WTC11 (cell line): ENCODE measurements at regions not wholly inside any gene's neighbourhood (a gene's known extent, or its start where the extent isn't known, plus 50 kb on each side); places are given as distances from the start of the nearest gene placed in this dataset.

Source experiments
- ATAC-seq: fragments of 200-7000 bp; cut with Tn5 transposase; 2 replicates; pipeline ENCODE4 v1.10.0; 2021; ENCODE audit warnings: mild to moderate bottlenecking, moderate library complexity
- CTCF ChIA-PET: fragments of 300-600 bp; sonication (Branson Sonifier 250); formaldehyde crosslinking; loops from one replicate; lab custom pipeline; 2021; ENCODE audit warnings: antibody characterized with exemption; lab: Charles Lee
- POLR2A ChIA-PET: fragments of 350-600 bp; sonication (Branson Sonifier 250); formaldehyde crosslinking; loops from one replicate; lab custom pipeline; 2021; ENCODE audit warnings: antibody characterized with exemption; lab: Charles Lee
- DNase-seq: peaks from one replicate; pipeline ENCODE4 v3.0.0; 2021; ENCODE audit warnings: low spot score
- H3K27ac Mint-ChIP-seq: 2 replicates; pipeline ENCODE4 v1.8.0; 2021; ENCODE audit warnings: mixed read lengths
- H3K27me3 Mint-ChIP-seq: 2 replicates; pipeline ENCODE4 v1.8.0; 2021; ENCODE audit warnings: low read depth, mild to moderate bottlenecking, moderate library complexity, mixed read lengths
- H3K36me3 Mint-ChIP-seq: 2 replicates; pipeline ENCODE4 v1.8.0; 2021; ENCODE audit warnings: mixed read lengths
- H3K4me1 Mint-ChIP-seq: 2 replicates; pipeline ENCODE4 v1.8.0; 2022; ENCODE audit warnings: mixed read lengths
- H3K4me3 Mint-ChIP-seq: 2 replicates; pipeline ENCODE4 v1.8.0; 2021; ENCODE audit warnings: mild to moderate bottlenecking, moderate library complexity, mixed read lengths
- H3K9me3 Mint-ChIP-seq: 2 replicates; pipeline ENCODE4 v1.8.0; 2021; ENCODE audit warnings: mixed read lengths
- CREM ChIP-seq: sonication (generic); formaldehyde crosslinking; IDR thresholded peaks from 2 replicates; pipeline ENCODE4 v1.8.1; 2022; ENCODE audit warnings: mild to moderate bottlenecking, missing genetic modification reagents, moderate library complexity
- ERG ChIP-seq: fragments of 250-450 bp; sonication (Bioruptor Pico); IDR thresholded peaks from 2 replicates; pipeline ENCODE4 v1.8.0; 2021; ENCODE audit warnings: mild to moderate bottlenecking
- GTF2I ChIP-seq: fragments of 250-450 bp; sonication (Bioruptor Pico); conservative IDR thresholded peaks from 2 replicates; pipeline ENCODE4 v1.4.0; 2021; ENCODE audit warnings: mild to moderate bottlenecking
- NR2C2 ChIP-seq: sonication (generic); formaldehyde crosslinking; IDR thresholded peaks from 2 replicates; pipeline ENCODE4 v1.8.0; 2022; ENCODE audit warnings: mild to moderate bottlenecking, missing genetic modification reagents
- OVOL2 ChIP-seq: fragments of 250-450 bp; sonication (Bioruptor Pico); IDR thresholded peaks from 2 replicates; pipeline ENCODE4 v1.9.0; 2021; ENCODE audit warnings: mild to moderate bottlenecking, borderline replicate concordance
- RORB ChIP-seq: fragments of 250-450 bp; sonication (Bioruptor Pico); IDR thresholded peaks from 2 replicates; pipeline ENCODE4 v1.9.0; 2021; ENCODE audit warnings: mild to moderate bottlenecking
- SP1 ChIP-seq: sonication (generic); formaldehyde crosslinking; conservative IDR thresholded peaks from 2 replicates; pipeline ENCODE4 v1.8.1; 2022; ENCODE audit warnings: missing genetic modification reagents
- TCF7 ChIP-seq: sonication (generic); formaldehyde crosslinking; IDR thresholded peaks from 2 replicates; pipeline ENCODE4 v1.8.0; 2022; ENCODE audit warnings: mild to moderate bottlenecking, low read depth, missing genetic modification reagents, moderate library complexity
- ZNF232 ChIP-seq: sonication (generic); formaldehyde crosslinking; IDR thresholded peaks from 2 replicates; pipeline ENCODE4 v1.8.0; 2022; ENCODE audit warnings: mild to moderate bottlenecking, missing genetic modification reagents
- ZNF317 ChIP-seq: sonication (generic); formaldehyde crosslinking; IDR thresholded peaks from 2 replicates; pipeline ENCODE4 v1.8.1; 2023; ENCODE audit warnings: low read depth, mild to moderate bottlenecking, moderate library complexity, missing genetic modification reagents, borderline replicate concordance
- ZNF416 ChIP-seq: fragments of 250-450 bp; sonication (Bioruptor Pico); IDR thresholded peaks from 2 replicates; pipeline ENCODE4 v1.9.0; 2021; ENCODE audit warnings: mild to moderate bottlenecking, inconsistent platforms
- ZNF423 ChIP-seq: fragments of 250-450 bp; sonication (Bioruptor Pico); IDR thresholded peaks from 2 replicates; pipeline ENCODE4 v2.1.2; 2022; ENCODE audit warnings: mild to moderate bottlenecking, moderate library complexity
- TF ChIP-seq, protein P1 (sequence below): fragments of 250-450 bp; sonication (Bioruptor Pico); IDR thresholded peaks from 2 replicates; pipeline ENCODE4 v1.9.0; 2021; ENCODE audit warnings: mild to moderate bottlenecking, borderline replicate concordance
- TF ChIP-seq, protein P2 (sequence below): sonication (generic); formaldehyde crosslinking; IDR thresholded peaks from 2 replicates; pipeline ENCODE4 v1.8.0; 2023; ENCODE audit warnings: missing genetic modification reagents
- TF ChIP-seq, protein P3 (sequence below): sonication (generic); formaldehyde crosslinking; IDR thresholded peaks from 2 replicates; pipeline ENCODE4 v1.8.0; 2022; ENCODE audit warnings: mild to moderate bottlenecking, missing genetic modification reagents

- DNase-seq: no peak
- Mint-ChIP-seq H3K4me1 (peaks cover 26% of the 10 kb centered on the region), H3K4me3 (no peak overlapping the region), H3K9me3 (no peaks in the 10 kb centered on the region), H3K27me3 (no peaks in the 10 kb centered on the region), H3K27ac (no peak overlapping the region), H3K36me3 (no peaks in the 10 kb centered on the region)
- ChIA-PET CTCF (no interaction called here), POLR2A (no interaction called here)
- no peak for ATAC-seq
- TF ChIP-seq, protein P1, sequence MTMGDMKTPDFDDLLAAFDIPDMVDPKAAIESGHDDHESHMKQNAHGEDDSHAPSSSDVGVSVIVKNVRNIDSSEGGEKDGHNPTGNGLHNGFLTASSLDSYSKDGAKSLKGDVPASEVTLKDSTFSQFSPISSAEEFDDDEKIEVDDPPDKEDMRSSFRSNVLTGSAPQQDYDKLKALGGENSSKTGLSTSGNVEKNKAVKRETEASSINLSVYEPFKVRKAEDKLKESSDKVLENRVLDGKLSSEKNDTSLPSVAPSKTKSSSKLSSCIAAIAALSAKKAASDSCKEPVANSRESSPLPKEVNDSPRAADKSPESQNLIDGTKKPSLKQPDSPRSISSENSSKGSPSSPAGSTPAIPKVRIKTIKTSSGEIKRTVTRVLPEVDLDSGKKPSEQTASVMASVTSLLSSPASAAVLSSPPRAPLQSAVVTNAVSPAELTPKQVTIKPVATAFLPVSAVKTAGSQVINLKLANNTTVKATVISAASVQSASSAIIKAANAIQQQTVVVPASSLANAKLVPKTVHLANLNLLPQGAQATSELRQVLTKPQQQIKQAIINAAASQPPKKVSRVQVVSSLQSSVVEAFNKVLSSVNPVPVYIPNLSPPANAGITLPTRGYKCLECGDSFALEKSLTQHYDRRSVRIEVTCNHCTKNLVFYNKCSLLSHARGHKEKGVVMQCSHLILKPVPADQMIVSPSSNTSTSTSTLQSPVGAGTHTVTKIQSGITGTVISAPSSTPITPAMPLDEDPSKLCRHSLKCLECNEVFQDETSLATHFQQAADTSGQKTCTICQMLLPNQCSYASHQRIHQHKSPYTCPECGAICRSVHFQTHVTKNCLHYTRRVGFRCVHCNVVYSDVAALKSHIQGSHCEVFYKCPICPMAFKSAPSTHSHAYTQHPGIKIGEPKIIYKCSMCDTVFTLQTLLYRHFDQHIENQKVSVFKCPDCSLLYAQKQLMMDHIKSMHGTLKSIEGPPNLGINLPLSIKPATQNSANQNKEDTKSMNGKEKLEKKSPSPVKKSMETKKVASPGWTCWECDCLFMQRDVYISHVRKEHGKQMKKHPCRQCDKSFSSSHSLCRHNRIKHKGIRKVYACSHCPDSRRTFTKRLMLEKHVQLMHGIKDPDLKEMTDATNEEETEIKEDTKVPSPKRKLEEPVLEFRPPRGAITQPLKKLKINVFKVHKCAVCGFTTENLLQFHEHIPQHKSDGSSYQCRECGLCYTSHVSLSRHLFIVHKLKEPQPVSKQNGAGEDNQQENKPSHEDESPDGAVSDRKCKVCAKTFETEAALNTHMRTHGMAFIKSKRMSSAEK (CRISPR knock-in tag): no peak
Observed at GRCh38 chr10:104510644-104511043, 130.4 kb upstream of the SORCS3 start.

GRCh38 chr10:104512800-104513199 is 128.3 kb upstream of the SORCS3 start:
- no peaks in the 10 kb centered on the region for H3K27me3 Mint-ChIP-seq
- no peak for DNase-seq
- H3K9me3 Mint-ChIP-seq: no peaks in the 10 kb centered on the region
- ChIA-PET CTCF (interaction anchor here (0.9 kb wide), 1 partner anchor 34 kb away, joined by 4 read pairs; no protein-coding TSS in a partner anchor), POLR2A (interaction anchor here (0.6 kb wide), 1 partner anchor 43 kb away, joined by 4 read pairs; no protein-coding TSS in a partner anchor)
- no peak overlapping the region for H3K4me3 Mint-ChIP-seq
- peaks cover 33% of the 10 kb centered on the region for H3K4me1 Mint-ChIP-seq
- no peak for TF ChIP-seq ZNF232 (CRISPR knock-in tag)
- TF ChIP-seq ZNF317 (CRISPR knock-in tag): no peak
- TF ChIP-seq, protein P1 (CRISPR knock-in tag): no peak
- TF ChIP-seq, protein P2, sequence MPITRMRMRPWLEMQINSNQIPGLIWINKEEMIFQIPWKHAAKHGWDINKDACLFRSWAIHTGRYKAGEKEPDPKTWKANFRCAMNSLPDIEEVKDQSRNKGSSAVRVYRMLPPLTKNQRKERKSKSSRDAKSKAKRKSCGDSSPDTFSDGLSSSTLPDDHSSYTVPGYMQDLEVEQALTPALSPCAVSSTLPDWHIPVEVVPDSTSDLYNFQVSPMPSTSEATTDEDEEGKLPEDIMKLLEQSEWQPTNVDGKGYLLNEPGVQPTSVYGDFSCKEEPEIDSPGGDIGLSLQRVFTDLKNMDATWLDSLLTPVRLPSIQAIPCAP (CRISPR knock-in tag): no peak
- no peak overlapping the region for H3K27ac Mint-ChIP-seq
- peak; percentile 41 for ATAC-seq
- no peaks in the 10 kb centered on the region for H3K36me3 Mint-ChIP-seq

GRCh38 chr10:104515678-104516199 is 125.4 kb upstream of the SORCS3 start:
- DNase-seq (no peak), ATAC-seq (peak; percentile 78)
- no peak for TF ChIP-seq ERG (CRISPR knock-in tag)
- no peak for TF ChIP-seq ZNF416 (CRISPR knock-in tag)
- no peak for TF ChIP-seq NR2C2 (CRISPR knock-in tag)
- TF ChIP-seq, protein P3, sequence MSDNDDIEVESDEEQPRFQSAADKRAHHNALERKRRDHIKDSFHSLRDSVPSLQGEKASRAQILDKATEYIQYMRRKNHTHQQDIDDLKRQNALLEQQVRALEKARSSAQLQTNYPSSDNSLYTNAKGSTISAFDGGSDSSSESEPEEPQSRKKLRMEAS (CRISPR knock-in tag): no peak
- no peak for TF ChIP-seq ZNF423 (CRISPR knock-in tag)
- TF ChIP-seq CREM (CRISPR knock-in tag): no peak
- no peak for TF ChIP-seq ZNF317 (CRISPR knock-in tag)
- TF ChIP-seq OVOL2 (CRISPR knock-in tag): no peak
- TF ChIP-seq GTF2I (CRISPR knock-in tag): no peak
- TF ChIP-seq SP1 (CRISPR knock-in tag): no peak
- TF ChIP-seq TCF7 (CRISPR knock-in tag): no peak
- TF ChIP-seq ZNF232 (CRISPR knock-in tag): no peak
- TF ChIP-seq RORB: no peak
- H3K4me1 Mint-ChIP-seq: peaks cover 29% of the 10 kb centered on the region
- CTCF ChIA-PET: interaction anchor here (1.0 to 1.3 kb wide), 3 partner anchors 13 to 107 kb away, joined by 3 to 4 read pairs (median 3); no protein-coding TSS in a partner anchor
- no peaks in the 10 kb centered on the region; the same call in 1 of the 2 replicates for H3K27me3 Mint-ChIP-seq
- H3K36me3 Mint-ChIP-seq: no peaks in the 10 kb centered on the region
- no peaks in the 10 kb centered on the region for H3K9me3 Mint-ChIP-seq
- H3K4me3 Mint-ChIP-seq: no peak overlapping the region
- no peak overlapping the region for H3K27ac Mint-ChIP-seq
- POLR2A ChIA-PET: no interaction called here
